Gastrocnemius medialis (tissue), 4 donors: ENCODE measurements at regions not wholly inside any gene's neighbourhood (a gene's known extent, or its start where the extent isn't known, plus 50 kb on each side); places are given as distances from the start of the nearest gene placed in this dataset.
"Not testable (repeated sequence)": the region's sequence is repeated elsewhere in the genome, so short reads cannot be mapped to it uniquely, and the experiment has no call there.

Experiments
- ATAC-seq, 2 donors: fragments of 150-250 bp; one replicate each; pipeline ENCODE4 v1.9.1; 2016
- DNase-seq, 2 donors: peaks; one replicate each; pipeline ENCODE4 v3.0.0-alpha.2; 2019
- H3K27ac ChIP-seq, 4 donors: fragments of 200-600 bp; sonication (generic); 1 replicate in 1 of 4; 2 replicates in 3 of 4; pipeline ENCODE4 v1.5.1; 2016 to 2018; ENCODE audit warnings: mild to moderate bottlenecking in 2 of 4, moderate library complexity in 1 of 4
- H3K27me3 ChIP-seq, 3 donors: fragments of 200-600 bp; sonication (generic) in 2 of 3; 1 replicate in 1 of 3; 2 replicates in 2 of 3; pipeline versions ENCODE4 v1.5.1 to v1.6.0; 2016 to 2019; ENCODE audit warnings: mild to moderate bottlenecking in 1 of 3, moderate library complexity in 1 of 3
- H3K36me3 ChIP-seq, 2 donors: fragments of 200-600 bp; sonication (generic) in 1 of 2; one replicate each; pipeline ENCODE4 v1.5.1; 2017 to 2018
- H3K4me1 ChIP-seq, 2 donors: fragments of 200-600 bp; sonication (generic) in 1 of 2; one replicate each; pipeline ENCODE4 v1.5.1; 2016 to 2017; ENCODE audit warnings: mild to moderate bottlenecking in 2 of 2
- H3K4me3 ChIP-seq, 4 donors: fragments of 200-600 bp; sonication (generic) in 3 of 4; 1 replicate in 1 of 4; 2 replicates in 3 of 4; pipeline ENCODE4 v1.5.1; 2016 to 2019; ENCODE audit warnings: mild to moderate bottlenecking in 2 of 4
- H3K9me3 ChIP-seq, 3 donors: fragments of 200-600 bp; sonication (generic) in 2 of 3; 1 replicate in 1 of 3; 2 replicates in 2 of 3; pipeline ENCODE4 v1.5.1; 2016 to 2019
- CTCF ChIP-seq, 5 experiments: fragments of 450-650 bp in 3 of 5; fragments of 200-600 bp in 2 of 5; sonication (generic) in 2 of 5; IDR thresholded peaks in 4 of 5; conservative IDR thresholded peaks in 1 of 5; 1 replicate in 4 of 5; 2 replicates in 1 of 5; pipeline ENCODE4 v1.5.1; 2016 to 2019; ENCODE audit warnings: antibody characterized with exemption in 5 of 5, mild to moderate bottlenecking in 3 of 5, moderate library complexity in 3 of 5
- POLR2A ChIP-seq, 2 donors: fragments of 450-650 bp; IDR thresholded peaks; one replicate each; pipeline ENCODE4 v1.6.1; 2017; ENCODE audit warnings: antibody characterized with exemption in 2 of 2, mild to moderate bottlenecking in 2 of 2, moderate library complexity in 2 of 2
- in situ Hi-C, 4 donors: fragments of 200-750 bp; cut with MboI; loops; one replicate each; pipeline versions ENCODE4 v1.15.0 to v1.8.0; 2017; ENCODE audit warnings: low sequenced_read_pairs in 4 of 4
- intact Hi-C: fragments of 100-400 bp; cut with DNase I; formaldehyde crosslinking; loops from one replicate; pipeline ENCODE4 v1.15.1; 2023; ENCODE audit warnings: low total_unique reads

- in situ Hi-C loops, H3K4me3 ChIP-seq, ATAC-seq, H3K27me3 ChIP-seq, DNase-seq, H3K4me1 ChIP-seq, H3K27ac ChIP-seq, intact Hi-C loops, H3K9me3 ChIP-seq, H3K36me3 ChIP-seq: not testable (repeated sequence)
These were observed 140.1 kb downstream of the ARRDC4 start for GRCh38 chr15:98100606-98101005.

GRCh38 chr15:98103570-98103969 lies 143.1 kb downstream of the ARRDC4 start:
- DNase-seq: no peak
- intact Hi-C loops (no loop called here), in situ Hi-C loops (no loop called here)
- no peak for ATAC-seq
- H3K36me3 ChIP-seq: no peaks in the 10 kb centered on the region
- no peak overlapping the region for H3K4me3 ChIP-seq
- no peaks in the 10 kb centered on the region for H3K4me1 ChIP-seq
- TF ChIP-seq CTCF (IDR thresholded peaks at IDR 0.05 in 4 of 5, conservative IDR thresholded peaks at IDR 0.05 in 1 of 5) (no peak), POLR2A (IDR thresholded peaks at IDR 0.05) (no peak)
- no peaks in the 10 kb centered on the region for H3K9me3 ChIP-seq
- no peaks in the 10 kb centered on the region for H3K27me3 ChIP-seq
- no peak overlapping the region for H3K27ac ChIP-seq

GRCh38 chr15:98104386-98105151 lies 144.1 kb downstream of the ARRDC4 start:
- in situ Hi-C loops, H3K27me3 ChIP-seq, H3K36me3 ChIP-seq, intact Hi-C loops, H3K4me3 ChIP-seq, DNase-seq, ATAC-seq, H3K27ac ChIP-seq, H3K4me1 ChIP-seq, H3K9me3 ChIP-seq: not testable (repeated sequence)

GRCh38 chr15:98106615-98107194 lies 146.2 kb downstream of the ARRDC4 start:
- intact Hi-C loops, in situ Hi-C loops, DNase-seq, H3K27ac ChIP-seq, H3K36me3 ChIP-seq, H3K27me3 ChIP-seq, H3K9me3 ChIP-seq, H3K4me3 ChIP-seq, H3K4me1 ChIP-seq, ATAC-seq: not testable (repeated sequence)

- Histone ChIP-seq H3K4me1 (no peaks in the 10 kb centered on the region), H3K27me3 (no peaks in the 10 kb centered on the region), H3K9me3 (no peaks in the 10 kb centered on the region), H3K4me3 (no peak overlapping the region), H3K27ac (no peak overlapping the region), H3K36me3 (no peaks in the 10 kb centered on the region)
- TF ChIP-seq CTCF (IDR thresholded peaks at IDR 0.05 in 4 of 5, conservative IDR thresholded peaks at IDR 0.05 in 1 of 5) (no peak), POLR2A (IDR thresholded peaks at IDR 0.05) (no peak)
- intact Hi-C loops (no loop called here), in situ Hi-C loops (no loop called here)
- ATAC-seq (no peak), DNase-seq (no peak)
These were observed 151.3 kb downstream of the ARRDC4 start for GRCh38 chr15:98111806-98112205.

- DNase-seq (no peak), ATAC-seq (no peak)
- in situ Hi-C loops (no loop called here), intact Hi-C loops (no loop called here)
- no peaks in the 10 kb centered on the region for H3K27me3 ChIP-seq
- no peaks in the 10 kb centered on the region for H3K4me1 ChIP-seq
- H3K9me3 ChIP-seq: no peaks in the 10 kb centered on the region
- H3K36me3 ChIP-seq: no peaks in the 10 kb centered on the region
- no peak overlapping the region for H3K4me3 ChIP-seq
- TF ChIP-seq POLR2A (IDR thresholded peaks at IDR 0.05) (no peak), CTCF (IDR thresholded peaks at IDR 0.05 in 4 of 5, conservative IDR thresholded peaks at IDR 0.05 in 1 of 5) (no peak)
- no peak overlapping the region for H3K27ac ChIP-seq
These were observed 152.8 kb downstream of the ARRDC4 start for GRCh38 chr15:98113327-98113726.
